ENCODE measurements at regions not wholly inside any gene's neighbourhood (a gene's known extent, or its start where the extent isn't known, plus 50 kb on each side); places are given as distances from the start of the nearest gene placed in this dataset.

DNA sequence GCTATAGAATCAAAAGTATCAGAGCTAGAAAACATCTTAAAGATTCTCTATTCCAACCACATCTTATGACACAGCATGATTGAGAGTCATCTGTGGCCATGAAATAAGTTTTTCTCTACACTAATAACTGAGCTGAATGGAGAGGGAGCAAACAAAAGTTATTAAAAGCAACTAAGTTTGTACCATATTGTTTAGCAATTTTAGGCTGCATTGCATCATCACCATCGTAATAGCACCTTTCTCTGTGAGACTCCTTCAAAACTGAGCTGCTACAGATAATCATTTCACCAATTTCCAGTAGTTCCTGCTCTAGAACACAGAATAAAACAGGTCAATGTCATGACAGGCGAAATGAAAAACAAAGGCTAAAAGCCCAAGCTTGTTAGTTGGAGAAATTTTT, 1183.9 kb downstream of the DIAPH3 start:
- ChIA-PET CTCF (no interaction called here), POLR2A (no interaction called here)
- Histone ChIP-seq H2AFZ (ENCODE audit: low read depth) (no peak overlapping the region), H3K9me2 (no peaks in the 10 kb centered on the region), H3K4me1 (ENCODE audit: control insufficient read depth in 1 of 2, insufficient read depth in 2 of 2, low read depth in 1 of 2, low read length in 1 of 2) (no peaks in the 10 kb centered on the region), H3K36me3 (replicated peaks in 1 of 2; ENCODE audit: control insufficient read depth in 1 of 2, insufficient read depth in 2 of 2, low read length in 1 of 2) (no peaks in the 10 kb centered on the region), H3K79me2 (ENCODE audit: insufficient read depth) (no peaks in the 10 kb centered on the region), H3K4me2 (no peak overlapping the region), H3K9me3 (no peaks in the 10 kb centered on the region), H3K9ac (no peak overlapping the region), H3K27ac (ENCODE audit: low read depth in 2 of 2, low read length in 1 of 2) (no peak overlapping the region), H3F3A (replicated peaks; ENCODE audit: insufficient read depth) (no peaks in the 10 kb centered on the region), H3K27me3 (ENCODE audit: insufficient read depth) (no peaks in the 10 kb centered on the region), H4K20me1 (ENCODE audit: insufficient read depth) (no peaks in the 10 kb centered on the region), H3K4me3 (ENCODE audit: low read depth in 2 of 2, low read length in 1 of 2) (no peak overlapping the region)
- TF ChIP-seq SIN3A (IDR thresholded peaks at IDR 0.05; ENCODE audit: borderline replicate concordance, low read depth, low read length) (no peak), EZH2phosphoT487 (IDR thresholded peaks at IDR 0.05; ENCODE audit: borderline replicate concordance, low read depth) (no peak), RAD21 (IDR thresholded peaks at IDR 0.05; ENCODE audit: low read length) (no peak), POLR2AphosphoS5 (IDR thresholded peaks at IDR 0.05; ENCODE audit: low read depth, low read length) (no peak), NRF1 (IDR thresholded peaks at IDR 0.05; ENCODE audit: low read depth, low read length) (no peak), JUND (IDR thresholded peaks at IDR 0.05) (no peak)
- TF ChIP-seq, protein P1, sequence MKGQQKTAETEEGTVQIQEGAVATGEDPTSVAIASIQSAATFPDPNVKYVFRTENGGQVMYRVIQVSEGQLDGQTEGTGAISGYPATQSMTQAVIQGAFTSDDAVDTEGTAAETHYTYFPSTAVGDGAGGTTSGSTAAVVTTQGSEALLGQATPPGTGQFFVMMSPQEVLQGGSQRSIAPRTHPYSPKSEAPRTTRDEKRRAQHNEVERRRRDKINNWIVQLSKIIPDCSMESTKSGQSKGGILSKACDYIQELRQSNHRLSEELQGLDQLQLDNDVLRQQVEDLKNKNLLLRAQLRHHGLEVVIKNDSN (IDR thresholded peaks at IDR 0.05; ENCODE audit: borderline replicate concordance, low read depth), result no peak
- TF ChIP-seq, protein P2, sequence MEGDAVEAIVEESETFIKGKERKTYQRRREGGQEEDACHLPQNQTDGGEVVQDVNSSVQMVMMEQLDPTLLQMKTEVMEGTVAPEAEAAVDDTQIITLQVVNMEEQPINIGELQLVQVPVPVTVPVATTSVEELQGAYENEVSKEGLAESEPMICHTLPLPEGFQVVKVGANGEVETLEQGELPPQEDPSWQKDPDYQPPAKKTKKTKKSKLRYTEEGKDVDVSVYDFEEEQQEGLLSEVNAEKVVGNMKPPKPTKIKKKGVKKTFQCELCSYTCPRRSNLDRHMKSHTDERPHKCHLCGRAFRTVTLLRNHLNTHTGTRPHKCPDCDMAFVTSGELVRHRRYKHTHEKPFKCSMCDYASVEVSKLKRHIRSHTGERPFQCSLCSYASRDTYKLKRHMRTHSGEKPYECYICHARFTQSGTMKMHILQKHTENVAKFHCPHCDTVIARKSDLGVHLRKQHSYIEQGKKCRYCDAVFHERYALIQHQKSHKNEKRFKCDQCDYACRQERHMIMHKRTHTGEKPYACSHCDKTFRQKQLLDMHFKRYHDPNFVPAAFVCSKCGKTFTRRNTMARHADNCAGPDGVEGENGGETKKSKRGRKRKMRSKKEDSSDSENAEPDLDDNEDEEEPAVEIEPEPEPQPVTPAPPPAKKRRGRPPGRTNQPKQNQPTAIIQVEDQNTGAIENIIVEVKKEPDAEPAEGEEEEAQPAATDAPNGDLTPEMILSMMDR (IDR thresholded peaks at IDR 0.05), result no peak
- 21% methylated on average over 2 of the region's 2 CpGs for WGBS (ENCODE audit: low lambda C conversion rate)
- no peak for DNase-seq

DNA sequence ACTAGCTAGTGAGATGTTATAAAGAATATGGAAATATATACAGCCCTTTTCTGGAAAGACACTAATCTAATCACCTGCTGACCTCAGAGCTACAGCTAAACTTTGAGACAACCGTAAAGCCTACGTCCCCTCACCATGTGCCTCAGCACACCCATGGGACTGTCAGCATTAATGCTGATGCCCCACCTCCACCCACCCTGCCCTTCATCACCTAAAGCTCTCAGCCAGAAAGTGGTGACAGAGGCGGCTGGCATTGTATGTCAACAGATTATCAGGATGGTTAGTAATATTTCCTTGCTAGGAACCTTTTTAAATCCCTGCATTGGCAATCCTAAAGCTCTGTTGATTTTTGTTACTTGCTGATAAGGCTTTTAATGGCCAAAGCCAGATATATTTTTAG, 1177.9 kb downstream of the DIAPH3 start:
- Histone ChIP-seq H3K27ac (ENCODE audit: low read depth in 2 of 2, low read length in 1 of 2) (no peak overlapping the region), H3K27me3 (ENCODE audit: insufficient read depth) (no peaks in the 10 kb centered on the region), H3K4me3 (ENCODE audit: low read depth in 2 of 2, low read length in 1 of 2) (no peak overlapping the region), H3K36me3 (replicated peaks in 1 of 2; ENCODE audit: control insufficient read depth in 1 of 2, insufficient read depth in 2 of 2, low read length in 1 of 2) (no peaks in the 10 kb centered on the region), H2AFZ (ENCODE audit: low read depth) (no peak overlapping the region), H3K9ac (no peak overlapping the region), H4K20me1 (ENCODE audit: insufficient read depth) (no peaks in the 10 kb centered on the region), H3K9me3 (no peaks in the 10 kb centered on the region), H3K4me1 (ENCODE audit: control insufficient read depth in 1 of 2, insufficient read depth in 2 of 2, low read depth in 1 of 2, low read length in 1 of 2) (no peaks in the 10 kb centered on the region), H3K4me2 (no peak overlapping the region), H3K9me2 (no peaks in the 10 kb centered on the region), H3K79me2 (ENCODE audit: insufficient read depth) (no peaks in the 10 kb centered on the region), H3F3A (replicated peaks; ENCODE audit: insufficient read depth) (no peaks in the 10 kb centered on the region)
- no peak for TF ChIP-seq FOXM1 (IDR thresholded peaks at IDR 0.05; ENCODE audit: low read depth)
- ChIA-PET POLR2A (no interaction called here), CTCF (no interaction called here)
- 65% methylated on average over 3 of the region's 3 CpGs for WGBS (ENCODE audit: low lambda C conversion rate)
- no peak for DNase-seq

DNA sequence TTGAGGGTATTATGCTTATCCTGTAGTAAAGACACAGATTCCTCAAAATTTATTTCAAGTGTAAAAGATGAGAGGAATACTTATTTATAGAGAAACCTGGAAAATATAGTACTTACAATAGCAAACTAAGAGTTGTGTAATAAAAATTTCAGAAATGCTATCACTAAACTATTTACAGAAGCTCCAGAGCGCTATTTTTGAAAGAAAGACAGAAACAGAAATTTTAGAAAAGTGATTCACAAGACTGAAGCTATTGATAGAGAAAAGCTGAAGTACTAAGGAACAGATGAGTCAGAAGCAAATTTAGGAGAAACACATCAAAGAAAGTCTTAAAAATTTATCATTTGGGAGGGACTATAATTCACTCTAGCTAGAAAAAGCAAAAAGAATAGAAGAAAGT, 1174.2 kb downstream of the DIAPH3 start:
- Histone ChIP-seq H3K36me3 (replicated peaks in 1 of 2; ENCODE audit: control insufficient read depth in 1 of 2, insufficient read depth in 2 of 2, low read length in 1 of 2) (no peaks in the 10 kb centered on the region), H3F3A (replicated peaks; ENCODE audit: insufficient read depth) (no peaks in the 10 kb centered on the region), H3K4me1 (ENCODE audit: control insufficient read depth in 1 of 2, insufficient read depth in 2 of 2, low read depth in 1 of 2, low read length in 1 of 2) (no peaks in the 10 kb centered on the region; a peak in 1 of 4 replicates), H3K9me2 (no peaks in the 10 kb centered on the region), H3K79me2 (ENCODE audit: insufficient read depth) (no peaks in the 10 kb centered on the region), H2AFZ (ENCODE audit: low read depth) (no peak overlapping the region), H3K4me3 (ENCODE audit: low read depth in 2 of 2, low read length in 1 of 2) (no peak overlapping the region), H3K27ac (ENCODE audit: low read depth in 2 of 2, low read length in 1 of 2) (no peak overlapping the region), H3K9ac (no peak overlapping the region), H3K9me3 (no peaks in the 10 kb centered on the region), H3K27me3 (ENCODE audit: insufficient read depth) (no peaks in the 10 kb centered on the region), H4K20me1 (ENCODE audit: insufficient read depth) (no peaks in the 10 kb centered on the region), H3K4me2 (no peak overlapping the region)
- ChIA-PET CTCF (no interaction called here), POLR2A (no interaction called here)
- no peak for DNase-seq
- 65% methylated on average over 1 of the region's 1 CpG for WGBS (ENCODE audit: low lambda C conversion rate)
- TF ChIP-seq RFX5 (IDR thresholded peaks at IDR 0.05; ENCODE audit: low read length) (no peak), ELF1 (IDR thresholded peaks at IDR 0.05) (no peak), MXI1 (IDR thresholded peaks at IDR 0.05; ENCODE audit: low read depth, low read length) (no peak), FOXM1 (IDR thresholded peaks at IDR 0.05; ENCODE audit: low read depth) (no peak), TCF12 (IDR thresholded peaks at IDR 0.05) (no peak), RXRA (IDR thresholded peaks at IDR 0.05; ENCODE audit: borderline replicate concordance, low read depth) (no peak)
- TF ChIP-seq, protein P3, sequence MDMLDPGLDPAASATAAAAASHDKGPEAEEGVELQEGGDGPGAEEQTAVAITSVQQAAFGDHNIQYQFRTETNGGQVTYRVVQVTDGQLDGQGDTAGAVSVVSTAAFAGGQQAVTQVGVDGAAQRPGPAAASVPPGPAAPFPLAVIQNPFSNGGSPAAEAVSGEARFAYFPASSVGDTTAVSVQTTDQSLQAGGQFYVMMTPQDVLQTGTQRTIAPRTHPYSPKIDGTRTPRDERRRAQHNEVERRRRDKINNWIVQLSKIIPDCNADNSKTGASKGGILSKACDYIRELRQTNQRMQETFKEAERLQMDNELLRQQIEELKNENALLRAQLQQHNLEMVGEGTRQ (IDR thresholded peaks at IDR 0.05; ENCODE audit: borderline replicate concordance, low read depth, low read length), result no peak
- TF ChIP-seq, protein P2 (IDR thresholded peaks at IDR 0.05), result no peak
